Loucy (cell line): ENCODE measurements at regions not wholly inside any gene's neighbourhood (a gene's known extent, or its start where the extent isn't known, plus 50 kb on each side); places are given as distances from the start of the nearest gene placed in this dataset.

Experiments used
- CTCF ChIP-seq: fragments of 200-600 bp; sonication (generic); conservative IDR thresholded peaks from 2 replicates; pipeline ENCODE4 v1.5.1; 2014; ENCODE audit warnings: mild to moderate bottlenecking, antibody characterized with exemption, low read length
- EZH2phosphoT487 ChIP-seq: fragments of 200-600 bp; IDR thresholded peaks from 2 replicates; pipeline ENCODE4 v1.6.1; 2018; ENCODE audit warnings: antibody characterized with exemption, mild to moderate bottlenecking, moderate library complexity, borderline replicate concordance

- TF ChIP-seq EZH2phosphoT487: no peak
- no peak for TF ChIP-seq CTCF
Measured at GRCh38 chr5:112612663-112613062, 125.0 kb upstream of the APC start.
